ENCODE measurements at regions not wholly inside any gene's neighbourhood (a gene's known extent, or its start where the extent isn't known, plus 50 kb on each side); places are given as distances from the start of the nearest gene placed in this dataset.

GRCh38 chr20:60680554-60680953 lies 571.5 kb upstream of the CDH4 start:
- TF ChIP-seq TCF4 (CRISPR knock-in tag; IDR thresholded peaks at IDR 0.05; ENCODE audit: borderline replicate concordance), result no peak
- no peak for TF ChIP-seq OSR1 (CRISPR knock-in tag; IDR thresholded peaks at IDR 0.05)
- no peak for TF ChIP-seq TOX (CRISPR knock-in tag; IDR thresholded peaks at IDR 0.05; ENCODE audit: borderline replicate concordance)
- TF ChIP-seq ZNF8 (CRISPR knock-in tag; IDR thresholded peaks at IDR 0.05), result no peak
- no peak for TF ChIP-seq TSHZ2 (CRISPR knock-in tag; IDR thresholded peaks at IDR 0.05)
- TF ChIP-seq ARNTL (CRISPR knock-in tag; IDR thresholded peaks at IDR 0.05; ENCODE audit: borderline replicate concordance, low read depth), result no peak
